DMS53 treated with DMSO at 0.1 percent for 48 hours (cell line): ENCODE measurements at regions not wholly inside any gene's neighbourhood (a gene's known extent, or its start where the extent isn't known, plus 50 kb on each side); places are given as distances from the start of the nearest gene placed in this dataset.

ENCODE experiments used
- DNase-seq: peaks from one replicate; lab custom pipeline; 2025; ENCODE audit not compliant: unreplicated experiment; lab: John Stamatoyannopoulos, UW

GRCh38 chr6:140867336-140867735 is 1265.4 kb upstream of the GJE1 start:
- no peak for DNase-seq

- DNase-seq: no peak
These were observed 1274.2 kb upstream of the GJE1 start for GRCh38 chr6:140858381-140858971.

- peak; percentile 65 for DNase-seq
These were observed 1274.9 kb upstream of the GJE1 start for GRCh38 chr6:140857739-140858380.

GRCh38 chr6:140855520-140855919 is 1277.2 kb upstream of the GJE1 start:
- DNase-seq: no peak

- DNase-seq: no peak
These were observed 1278.4 kb upstream of the GJE1 start for GRCh38 chr6:140854318-140854717.

GRCh38 chr6:140850438-140850837 is 1282.3 kb upstream of the GJE1 start:
- DNase-seq: no peak

GRCh38 chr6:140849456-140849855 is 1283.3 kb upstream of the GJE1 start:
- DNase-seq: no peak

GRCh38 chr6:140847262-140847645 is 1285.5 kb upstream of the GJE1 start:
- DNase-seq: no peak

GRCh38 chr6:140846503-140847261 is 1286.0 kb upstream of the GJE1 start:
- DNase-seq: no peak

GRCh38 chr6:140845701-140846100 is 1287.0 kb upstream of the GJE1 start:
- DNase-seq: no peak

- DNase-seq: no peak
These were observed 1288.6 kb upstream of the GJE1 start for GRCh38 chr6:140844167-140844566.

- DNase-seq: no peak
These were observed 1299.3 kb upstream of the GJE1 start for GRCh38 chr6:140833408-140833807.

GRCh38 chr6:140830666-140831065 is 1302.1 kb upstream of the GJE1 start:
- no peak for DNase-seq

- no peak for DNase-seq
These were observed 1303.9 kb upstream of the GJE1 start for GRCh38 chr6:140828856-140829255.

GRCh38 chr6:140827593-140827992 is 1305.1 kb upstream of the GJE1 start:
- no peak for DNase-seq

GRCh38 chr6:140825731-140826130 is 1307.0 kb upstream of the GJE1 start:
- DNase-seq: no peak

GRCh38 chr6:140824595-140824994 is 1308.1 kb upstream of the GJE1 start:
- no peak for DNase-seq

GRCh38 chr6:140821196-140821595 is 1311.5 kb upstream of the GJE1 start:
- no peak for DNase-seq

- no peak for DNase-seq
These were observed 1315.5 kb upstream of the GJE1 start for GRCh38 chr6:140817176-140817575.

- no peak for DNase-seq
These were observed 1316.0 kb upstream of the GJE1 start for GRCh38 chr6:140816681-140817080.

- DNase-seq: no peak
These were observed 1320.1 kb upstream of the GJE1 start for GRCh38 chr6:140812636-140813035.

- no peak for DNase-seq
These were observed 1321.1 kb upstream of the GJE1 start for GRCh38 chr6:140811642-140812041.
